A673 (cell line): ENCODE measurements at regions not wholly inside any gene's neighbourhood (a gene's known extent, or its start where the extent isn't known, plus 50 kb on each side); places are given as distances from the start of the nearest gene placed in this dataset.

Experiments
- BruUV-seq: library from RNA; stranded (reverse); fragments of 400-500 nt; replicated peaks from 2 replicates; lab custom pipeline; 2021; lab: Mats Ljungman, UMichigan
- CTCF ChIA-PET: fragments of 300-600 bp; sonication (Branson Sonifier 250); formaldehyde crosslinking; loops from one replicate; lab custom pipeline; 2022; ENCODE audit warnings: antibody characterized with exemption; lab: Charles Lee
- POLR2A ChIA-PET: fragments of 300-600 bp; sonication (Branson Sonifier 250); formaldehyde crosslinking; loops from one replicate; lab custom pipeline; 2022; ENCODE audit warnings: antibody characterized with exemption; ENCODE audit not compliant: low non-redundant PET; lab: Charles Lee
- DNase-seq: peaks from one replicate; pipeline ENCODE4 v3.0.0-alpha.2; 2015; ENCODE audit warnings: low spot score
- H3K27ac ChIP-seq: fragments of 200-600 bp; sonication (generic); 2 replicates; pipeline ENCODE4 v1.5.1; 2016; ENCODE audit warnings: mixed run types, low read depth, mild to moderate bottlenecking, mixed read lengths, antibody characterized with exemption, low read length; ENCODE audit not compliant: poor library complexity, severe bottlenecking
- H3K27me3 ChIP-seq: fragments of 200-600 bp; sonication (generic); replicated peaks from 2 replicates; pipeline ENCODE4 v1.6.1; 2017; ENCODE audit warnings: mixed run types, low read depth, mild to moderate bottlenecking, mixed read lengths, antibody characterized with exemption, low read length; ENCODE audit not compliant: insufficient read depth, poor library complexity
- H3K36me3 ChIP-seq: fragments of 200-600 bp; sonication (generic); 2 replicates; pipeline ENCODE4 v1.6.1; 2016; ENCODE audit warnings: mixed run types, mild to moderate bottlenecking, mixed read lengths, antibody characterized with exemption, low read length; ENCODE audit not compliant: insufficient read depth, poor library complexity, severe bottlenecking
- H3K4me1 ChIP-seq: fragments of 200-600 bp; sonication (generic); 2 replicates; pipeline ENCODE4 v1.6.1; 2017; ENCODE audit warnings: mixed run types, mild to moderate bottlenecking, mixed read lengths, antibody characterized with exemption, low read length; ENCODE audit not compliant: insufficient read depth, poor library complexity, severe bottlenecking
- H3K4me3 ChIP-seq: fragments of 200-600 bp; sonication (generic); 2 replicates; pipeline ENCODE4 v1.5.1; 2016; ENCODE audit warnings: low read depth, mixed run types, mild to moderate bottlenecking, mixed read lengths, low read length; ENCODE audit not compliant: poor library complexity, severe bottlenecking
- H3K9me3 ChIP-seq: fragments of 200-600 bp; sonication (generic); 2 replicates; pipeline ENCODE4 v1.6.1; 2016; ENCODE audit warnings: mixed run types, low read depth, mild to moderate bottlenecking, mixed read lengths, antibody characterized with exemption, low read length; ENCODE audit not compliant: poor library complexity, severe bottlenecking
- CTCF ChIP-seq: fragments of 300-800, 200-600 bp; sonication (generic); conservative IDR thresholded peaks from 2 replicates; pipeline ENCODE4 v1.5.1; 2017; ENCODE audit warnings: low read depth, mild to moderate bottlenecking, antibody characterized with exemption, low read length, moderate library complexity, mixed read lengths
- EZH2 ChIP-seq: fragments of 200-600 bp; sonication (generic); IDR thresholded peaks from 2 replicates; pipeline ENCODE4 v1.6.1; 2017; ENCODE audit warnings: borderline replicate concordance, low read depth, mild to moderate bottlenecking, mixed read lengths, antibody characterized with exemption, low read length; ENCODE audit not compliant: poor library complexity, severe bottlenecking
- intact Hi-C: fragments of 100-400 bp; cut with micrococcal nuclease; formaldehyde crosslinking; loops from one replicate; pipeline ENCODE4 v1.10.0; 2022; ENCODE audit not compliant: unreplicated experiment

- POLR2A ChIA-PET: no interaction called here
- no peak for DNase-seq
- peaks cover 12% of the 10 kb centered on the region for H3K9me3 ChIP-seq
These were observed 703.2 kb downstream of the MRPL39 start for GRCh38 chr21:24903994-24904635.

GRCh38 chr21:24899138-24899537 lies 708.1 kb downstream of the MRPL39 start:
- no peak for DNase-seq
- H3K27me3 ChIP-seq: no peaks in the 10 kb centered on the region
- H3K4me3 ChIP-seq: no peak overlapping the region
- intact Hi-C loops: loop anchor here (5.0 to 10.0 kb wide), 3 partner anchors 138 to 488 kb away; no protein-coding TSS in a partner anchor
- no peaks in the 10 kb centered on the region for H3K9me3 ChIP-seq
- H3K27ac ChIP-seq: no peak overlapping the region
- no TSS peak for BruUV-seq
- ChIA-PET POLR2A (no interaction called here), CTCF (no interaction called here)
- no peaks in the 10 kb centered on the region for H3K36me3 ChIP-seq
- H3K4me1 ChIP-seq: no peaks in the 10 kb centered on the region
- TF ChIP-seq CTCF (no peak), EZH2 (no peak)

More at GRCh38 chr21:24903994-24904635, 703.2 kb downstream of the MRPL39 start:
- intact Hi-C loops: no loop called here
- CTCF ChIA-PET: no interaction called here
- H3K4me1 ChIP-seq: no peaks in the 10 kb centered on the region
- H3K27ac ChIP-seq: no peak overlapping the region
- no peaks in the 10 kb centered on the region for H3K36me3 ChIP-seq
- no TSS peak for BruUV-seq
- no peaks in the 10 kb centered on the region for H3K27me3 ChIP-seq
- TF ChIP-seq CTCF (no peak), EZH2 (no peak)
- H3K4me3 ChIP-seq: no peak overlapping the region

DNA sequence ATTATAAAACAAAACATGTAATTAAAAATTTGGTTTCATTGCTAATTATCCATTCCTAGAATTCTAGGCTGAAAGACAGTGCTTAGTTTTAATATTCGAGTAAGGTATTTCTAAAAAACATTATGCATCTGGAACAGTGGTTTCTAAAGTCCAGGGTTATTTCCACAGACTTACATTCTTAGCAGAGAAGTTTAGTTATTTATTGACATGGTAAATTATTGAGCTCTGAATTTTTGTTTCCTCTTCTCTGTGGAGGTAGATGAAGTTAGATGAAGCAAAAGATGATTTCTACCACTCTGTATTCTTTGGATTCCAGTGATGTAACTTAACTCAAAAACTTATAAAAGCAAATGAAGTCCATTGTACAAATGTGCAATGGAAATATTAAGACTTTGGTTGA lies 709.4 kb downstream of the MRPL39 start:
- no peak for DNase-seq
- Histone ChIP-seq H3K4me1 (no peaks in the 10 kb centered on the region), H3K36me3 (no peaks in the 10 kb centered on the region), H3K9me3 (no peaks in the 10 kb centered on the region), H3K4me3 (no peak overlapping the region), H3K27ac (no peak overlapping the region), H3K27me3 (no peaks in the 10 kb centered on the region)
- no TSS peak for BruUV-seq
- intact Hi-C loops: loop anchor here (5.0 to 10.0 kb wide), 3 partner anchors 139 to 489 kb away; no protein-coding TSS in a partner anchor
- ChIA-PET POLR2A (no interaction called here), CTCF (no interaction called here)
- TF ChIP-seq EZH2: no peak
- TF ChIP-seq CTCF: no peak
